Upper lobe of left lung (tissue), 6 donors: ENCODE measurements at regions not wholly inside any gene's neighbourhood (a gene's known extent, or its start where the extent isn't known, plus 50 kb on each side); places are given as distances from the start of the nearest gene placed in this dataset.

Experiments
- ATAC-seq, 2 donors: fragments of 200-7000 bp; cut with Tn5 transposase; one replicate each; pipeline ENCODE4 v1.9.1; 2022; ENCODE audit warnings: mild to moderate bottlenecking in 2 of 2, moderate library complexity in 2 of 2; ENCODE audit not compliant: low FRiP score in 2 of 2
- DNase-seq, 2 donors: peaks; one replicate each; pipeline ENCODE4 v3.0.0-alpha.2; 2019 to 2020
- H3K27ac ChIP-seq, 4 donors: fragments of 200-600 bp; sonication (generic); one replicate each; pipeline ENCODE4 v1.5.1; 2016 to 2019
- H3K27me3 ChIP-seq, 4 donors: fragments of 200-600 bp; sonication (generic); one replicate each; pipeline ENCODE4 v1.5.1; 2017 to 2019
- H3K36me3 ChIP-seq, 4 donors: fragments of 200-600 bp; sonication (generic); one replicate each; pipeline ENCODE4 v1.5.1; 2016 to 2019
- H3K4me1 ChIP-seq, 4 donors: fragments of 200-600 bp; sonication (generic); one replicate each; pipeline ENCODE4 v1.5.1; 2018 to 2019
- H3K4me3 ChIP-seq, 4 donors: fragments of 200-600 bp; sonication (generic); one replicate each; pipeline ENCODE4 v1.5.1; 2017 to 2019; ENCODE audit warnings: mild to moderate bottlenecking in 2 of 4, moderate library complexity in 1 of 4
- H3K9me3 ChIP-seq, 4 donors: fragments of 200-600 bp; sonication (generic); one replicate each; pipeline ENCODE4 v1.5.1; 2018 to 2019
- CTCF ChIP-seq, 6 experiments: fragments of 450-650 bp in 4 of 6; fragments of 200-600 bp in 2 of 6; sonication (generic) in 2 of 6; IDR thresholded peaks; one replicate each; pipeline ENCODE4 v1.5.1; 2016 to 2019; ENCODE audit warnings: antibody characterized with exemption in 6 of 6
- EP300 ChIP-seq, 4 donors: sonication (generic); formaldehyde crosslinking; IDR thresholded peaks; one replicate each; pipeline ENCODE4 v1.5.1; 2017; ENCODE audit warnings: antibody characterized with exemption in 4 of 4, control low read depth in 2 of 4
- POLR2A ChIP-seq, 4 donors: fragments of 450-650 bp; IDR thresholded peaks; one replicate each; pipeline ENCODE4 v1.5.1; 2016 to 2017; ENCODE audit warnings: antibody characterized with exemption in 4 of 4, mild to moderate bottlenecking in 2 of 4
- POLR2AphosphoS5 ChIP-seq, 2 donors: sonication (generic); formaldehyde crosslinking; IDR thresholded peaks; one replicate each; pipeline ENCODE4 v1.5.1; 2017; ENCODE audit warnings: antibody characterized with exemption in 2 of 2
- WGBS, 2 donors: methylation state at CpG; one replicate each; pipeline ENCODE4 v1.1.5; 2017 to 2018; 5-methylcytosine and 5-hydroxymethylcytosine counted together
- donor health status: DM: no; HTN: no; CAD: no; lungs with moderate emphysema.
- donor health status: DM: no; HTN: yes; CAD: no; lungs with severe emphysema.

GRCh38 chr15:23835953-23836352 is 148.8 kb upstream of the NDN start:
- Histone ChIP-seq H3K4me1 (no peaks in the 10 kb centered on the region), H3K9me3 (no peaks in the 10 kb centered on the region), H3K4me3 (no peak overlapping the region), H3K27ac (no peak overlapping the region), H3K27me3 (no peaks in the 10 kb centered on the region), H3K36me3 (no peaks in the 10 kb centered on the region)
- DNase-seq: no peak
- WGBS, 2 donors: 83 to 93% methylated on average over 2 of the region's 2 CpGs
- TF ChIP-seq CTCF (IDR thresholded peaks at IDR 0.05) (no peak), POLR2AphosphoS5 (IDR thresholded peaks at IDR 0.05) (no peak), POLR2A (IDR thresholded peaks at IDR 0.05) (no peak), EP300 (IDR thresholded peaks at IDR 0.05) (no peak)
- ATAC-seq: no peak

- ATAC-seq (no peak), DNase-seq (no peak)
- TF ChIP-seq POLR2AphosphoS5 (IDR thresholded peaks at IDR 0.05) (no peak), EP300 (IDR thresholded peaks at IDR 0.05) (no peak), CTCF (IDR thresholded peaks at IDR 0.05) (no peak), POLR2A (IDR thresholded peaks at IDR 0.05) (no peak)
These were observed 152.9 kb upstream of the NDN start for GRCh38 chr15:23839893-23840474.

DNA sequence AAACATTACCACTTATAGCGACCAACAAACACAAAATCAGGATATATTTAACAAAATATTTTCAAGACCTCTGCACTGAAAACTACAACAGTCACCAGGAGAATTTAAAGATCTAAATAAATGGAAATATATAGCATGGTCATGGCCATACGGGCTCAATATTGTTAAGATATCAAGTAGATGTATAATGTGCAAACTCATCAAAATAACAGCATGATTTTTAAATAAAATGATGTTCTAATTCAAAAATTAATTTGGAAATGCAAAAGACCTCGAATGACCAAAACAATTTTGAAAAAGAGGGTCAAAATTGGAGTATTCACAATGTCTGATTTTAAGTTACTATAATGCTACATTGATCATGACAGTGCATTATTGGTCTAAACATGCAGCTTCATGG is 159.1 kb upstream of the NDN start:
- 32 to 41% methylated on average over 3 of the region's 3 CpGs for whole genome bisulfite sequencing, 2 donors
- no peaks in the 10 kb centered on the region for H3K4me1 ChIP-seq
- no peak for ATAC-seq

More at GRCh38 chr15:23839893-23840474, 152.9 kb upstream of the NDN start:
- H3K27me3 ChIP-seq: no peaks in the 10 kb centered on the region
- 41 to 50% methylated on average over 6 of the region's 6 CpGs for whole genome bisulfite sequencing, 2 donors
- no peak overlapping the region for H3K4me3 ChIP-seq
- no peaks in the 10 kb centered on the region for H3K4me1 ChIP-seq
- H3K36me3 ChIP-seq: no peaks in the 10 kb centered on the region
- H3K27ac ChIP-seq: no peak overlapping the region
- no peaks in the 10 kb centered on the region for H3K9me3 ChIP-seq

DNA sequence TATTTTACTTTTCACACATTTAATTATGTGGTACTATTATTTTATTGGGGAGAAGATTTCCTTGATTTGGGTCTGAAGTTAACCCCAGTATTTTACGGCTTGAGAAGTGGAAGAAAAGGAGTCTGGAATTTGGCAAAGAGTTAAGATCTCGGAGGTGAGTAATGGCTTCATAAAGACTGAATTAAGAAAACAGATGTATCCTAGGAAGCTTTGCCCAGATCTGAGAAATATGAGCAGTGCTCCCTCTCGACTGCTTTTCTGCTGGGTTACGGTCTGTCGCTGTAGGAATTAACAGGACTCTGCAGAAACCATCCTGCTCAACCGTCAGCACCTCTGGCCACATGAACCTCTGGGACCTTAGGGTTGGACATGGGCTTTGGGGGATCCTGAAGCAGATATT is 163.6 kb upstream of the NDN start:
- Histone ChIP-seq H3K4me1 (no peaks in the 10 kb centered on the region), H3K4me3 (no peak overlapping the region), H3K36me3 (no peaks in the 10 kb centered on the region), H3K27me3 (no peaks in the 10 kb centered on the region), H3K9me3 (no peaks in the 10 kb centered on the region), H3K27ac (no peak overlapping the region)
- no peak for TF ChIP-seq CTCF (IDR thresholded peaks at IDR 0.05)
- no peak for TF ChIP-seq EP300 (IDR thresholded peaks at IDR 0.05)
- TF ChIP-seq POLR2AphosphoS5 (IDR thresholded peaks at IDR 0.05): no peak
- no peak for TF ChIP-seq POLR2A (IDR thresholded peaks at IDR 0.05)
- ATAC-seq (no peak), DNase-seq (no peak)
- 69 to 78% methylated on average over 6 of the region's 6 CpGs for WGBS, 2 donors

More for the DNA sequence above, 159.1 kb upstream of the NDN start:
- Histone ChIP-seq H3K27ac (no peak overlapping the region), H3K4me3 (no peak overlapping the region), H3K27me3 (no peaks in the 10 kb centered on the region), H3K36me3 (no peaks in the 10 kb centered on the region), H3K9me3 (no peaks in the 10 kb centered on the region)
- no peak for TF ChIP-seq POLR2A (IDR thresholded peaks at IDR 0.05)
- TF ChIP-seq POLR2AphosphoS5 (IDR thresholded peaks at IDR 0.05): no peak
- TF ChIP-seq EP300 (IDR thresholded peaks at IDR 0.05): no peak
- TF ChIP-seq CTCF (IDR thresholded peaks at IDR 0.05): no peak
- no peak for DNase-seq

- ATAC-seq (no peak), DNase-seq (no peak)
- WGBS, 2 donors: 54 to 55% methylated on average over 2 of the region's 2 CpGs
- H3K27ac ChIP-seq: no peak overlapping the region
- no peaks in the 10 kb centered on the region for H3K36me3 ChIP-seq
- no peak for TF ChIP-seq POLR2A (IDR thresholded peaks at IDR 0.05)
- TF ChIP-seq CTCF (IDR thresholded peaks at IDR 0.05): no peak
- no peak for TF ChIP-seq POLR2AphosphoS5 (IDR thresholded peaks at IDR 0.05)
- no peak for TF ChIP-seq EP300 (IDR thresholded peaks at IDR 0.05)
- H3K9me3 ChIP-seq: no peaks in the 10 kb centered on the region
- no peaks in the 10 kb centered on the region for H3K4me1 ChIP-seq
- H3K27me3 ChIP-seq: no peaks in the 10 kb centered on the region
- no peak overlapping the region for H3K4me3 ChIP-seq
These were observed 164.8 kb upstream of the NDN start for GRCh38 chr15:23851921-23852320.
